Effector memory CD8-positive, alpha-beta T cell (primary cell): ENCODE measurements at regions not wholly inside any gene's neighbourhood (a gene's known extent, or its start where the extent isn't known, plus 50 kb on each side); places are given as distances from the start of the nearest gene placed in this dataset.

Experiments used
- ATAC-seq: fragments of 150-1000 bp; cut with Tn5 transposase; replicated peaks from 2 replicates; pipeline ENCODE4 v1.10.0; 2021; ENCODE audit warnings: mild to moderate bottlenecking, moderate library complexity
- DNase-seq, 3 experiments: peaks; one replicate each; pipeline ENCODE4 v3.0.0; 2021
- H3K27ac Mint-ChIP-seq, 2 donors: one replicate each; pipeline ENCODE4 v1.8.0; 2022; ENCODE audit warnings: mild to moderate bottlenecking in 2 of 2, mixed read lengths in 2 of 2, moderate library complexity in 2 of 2
- H3K27me3 Mint-ChIP-seq, 2 donors: one replicate each; pipeline ENCODE4 v1.8.0; 2022; ENCODE audit warnings: mixed read lengths in 2 of 2
- H3K36me3 Mint-ChIP-seq: one replicate; pipeline ENCODE4 v1.8.0; 2022; ENCODE audit warnings: mild to moderate bottlenecking, moderate library complexity, mixed read lengths; ENCODE audit not compliant: insufficient read depth
- H3K4me1 Mint-ChIP-seq, 2 donors: one replicate each; pipeline ENCODE4 v1.8.0; 2022; ENCODE audit warnings: low read depth in 2 of 2, mixed read lengths in 2 of 2
- H3K4me3 Mint-ChIP-seq, 2 donors: one replicate each; pipeline ENCODE4 v1.8.0; 2022; ENCODE audit warnings: mild to moderate bottlenecking in 2 of 2, mixed read lengths in 2 of 2, moderate library complexity in 2 of 2
- H3K9me3 Mint-ChIP-seq, 2 donors: one replicate each; pipeline ENCODE4 v1.8.0; 2022; ENCODE audit warnings: mixed read lengths in 2 of 2

GRCh38 chr4:30842689-30843088 lies 122.5 kb downstream of the PCDH7 start:
- no peak overlapping the region for H3K4me3 Mint-ChIP-seq
- H3K9me3 Mint-ChIP-seq, result peaks cover 5 to 7% of the 10 kb centered on the region in 2 donors
- H3K27me3 Mint-ChIP-seq, result no peaks in the 10 kb centered on the region
- no peak overlapping the region for H3K27ac Mint-ChIP-seq
- no peaks in the 10 kb centered on the region for H3K36me3 Mint-ChIP-seq
- no peak for ATAC-seq
- DNase-seq, result no peak
- H3K4me1 Mint-ChIP-seq, result no peaks in the 10 kb centered on the region

GRCh38 chr4:30844861-30845582 lies 124.9 kb downstream of the PCDH7 start:
- ATAC-seq, result no peak
- Mint-ChIP-seq H3K4me3 (no peak overlapping the region), H3K36me3 (no peaks in the 10 kb centered on the region), H3K4me1 (no peaks in the 10 kb centered on the region), H3K9me3 (peaks cover 6 to 8% of the 10 kb centered on the region in 2 donors), H3K27ac (no peak overlapping the region), H3K27me3 (no peaks in the 10 kb centered on the region)
- no peak for DNase-seq

- Mint-ChIP-seq H3K4me1 (no peaks in the 10 kb centered on the region), H3K4me3 (no peak overlapping the region), H3K9me3 (peaks cover 5 to 8% of the 10 kb centered on the region in 2 donors), H3K27me3 (no peaks in the 10 kb centered on the region), H3K36me3 (no peaks in the 10 kb centered on the region), H3K27ac (no peak overlapping the region)
- ATAC-seq (no peak), DNase-seq (no peak)
Measured at GRCh38 chr4:30847167-30847566, 127.0 kb downstream of the PCDH7 start.

GRCh38 chr4:30847958-30848357 lies 127.8 kb downstream of the PCDH7 start:
- ATAC-seq, result no peak
- H3K4me3 Mint-ChIP-seq, result no peak overlapping the region
- no peak overlapping the region for H3K27ac Mint-ChIP-seq

GRCh38 chr4:30854531-30854930 lies 134.4 kb downstream of the PCDH7 start:
- DNase-seq (no peak), ATAC-seq (no peak)
- Mint-ChIP-seq H3K27me3 (no peaks in the 10 kb centered on the region), H3K4me3 (no peak overlapping the region), H3K36me3 (no peaks in the 10 kb centered on the region), H3K9me3 (peaks cover 9 to 10% of the 10 kb centered on the region in 2 donors), H3K4me1 (no peaks in the 10 kb centered on the region), H3K27ac (no peak overlapping the region)

More at GRCh38 chr4:30847958-30848357, 127.8 kb downstream of the PCDH7 start:
- no peak for DNase-seq
- Mint-ChIP-seq H3K27me3 (no peaks in the 10 kb centered on the region), H3K9me3 (peaks cover 4 to 8% of the 10 kb centered on the region in 2 donors), H3K4me1 (no peaks in the 10 kb centered on the region), H3K36me3 (no peaks in the 10 kb centered on the region)

GRCh38 chr4:30855232-30855631 lies 135.1 kb downstream of the PCDH7 start:
- DNase-seq (no peak), ATAC-seq (no peak)
- Mint-ChIP-seq H3K36me3 (no peaks in the 10 kb centered on the region), H3K9me3 (peaks cover 6 to 7% of the 10 kb centered on the region in 2 donors), H3K27ac (no peak overlapping the region), H3K4me3 (no peak overlapping the region), H3K4me1 (no peaks in the 10 kb centered on the region), H3K27me3 (no peaks in the 10 kb centered on the region)

GRCh38 chr4:30856795-30857564 lies 136.8 kb downstream of the PCDH7 start:
- H3K4me3 Mint-ChIP-seq, result no peak overlapping the region
- DNase-seq (no peak), ATAC-seq (no peak)
- H3K27ac Mint-ChIP-seq, result no peak overlapping the region
- no peaks in the 10 kb centered on the region for H3K4me1 Mint-ChIP-seq
- peaks cover 6% of the 10 kb centered on the region in 2 donors for H3K9me3 Mint-ChIP-seq
- H3K27me3 Mint-ChIP-seq, result no peaks in the 10 kb centered on the region
- H3K36me3 Mint-ChIP-seq, result no peaks in the 10 kb centered on the region

GRCh38 chr4:30860978-30861377 lies 140.8 kb downstream of the PCDH7 start:
- DNase-seq (no peak), ATAC-seq (no peak)
- no peaks in the 10 kb centered on the region for H3K36me3 Mint-ChIP-seq
- H3K27ac Mint-ChIP-seq, result no peak overlapping the region
- peaks cover 4 to 6% of the 10 kb centered on the region in 2 donors for H3K9me3 Mint-ChIP-seq
- H3K27me3 Mint-ChIP-seq, result no peaks in the 10 kb centered on the region
- H3K4me3 Mint-ChIP-seq, result no peak overlapping the region
- no peaks in the 10 kb centered on the region for H3K4me1 Mint-ChIP-seq

GRCh38 chr4:30862196-30862595 lies 142.0 kb downstream of the PCDH7 start:
- H3K36me3 Mint-ChIP-seq, result no peaks in the 10 kb centered on the region
- DNase-seq (no peak), ATAC-seq (no peak)
- no peak overlapping the region for H3K27ac Mint-ChIP-seq
- H3K4me1 Mint-ChIP-seq, result no peaks in the 10 kb centered on the region
- H3K9me3 Mint-ChIP-seq, result peaks cover 4 to 6% of the 10 kb centered on the region in 2 donors
- H3K4me3 Mint-ChIP-seq, result no peak overlapping the region
- no peaks in the 10 kb centered on the region for H3K27me3 Mint-ChIP-seq

- Mint-ChIP-seq H3K36me3 (no peaks in the 10 kb centered on the region), H3K4me1 (no peaks in the 10 kb centered on the region), H3K27me3 (no peaks in the 10 kb centered on the region), H3K4me3 (no peak overlapping the region), H3K27ac (no peak overlapping the region), H3K9me3 (peaks cover 4 to 6% of the 10 kb centered on the region in 2 donors)
- ATAC-seq (no peak), DNase-seq (no peak)
Measured at GRCh38 chr4:30863021-30863420, 142.9 kb downstream of the PCDH7 start.

- H3K9me3 Mint-ChIP-seq, result peaks cover 0 to 1% of the 10 kb centered on the region in 2 donors
- H3K4me1 Mint-ChIP-seq, result no peaks in the 10 kb centered on the region
- no peaks in the 10 kb centered on the region for H3K36me3 Mint-ChIP-seq
- H3K27ac Mint-ChIP-seq, result no peak overlapping the region
- H3K4me3 Mint-ChIP-seq, result no peak overlapping the region
- ATAC-seq (no peak), DNase-seq (no peak)
- H3K27me3 Mint-ChIP-seq, result no peaks in the 10 kb centered on the region
Measured at GRCh38 chr4:30865691-30866090, 145.5 kb downstream of the PCDH7 start.

- H3K9me3 Mint-ChIP-seq, result peaks cover 0 to 4% of the 10 kb centered on the region in 2 donors
- ATAC-seq (no peak), DNase-seq (no peak)
- no peaks in the 10 kb centered on the region for H3K27me3 Mint-ChIP-seq
- no peak overlapping the region for H3K4me3 Mint-ChIP-seq
- H3K36me3 Mint-ChIP-seq, result no peaks in the 10 kb centered on the region
- H3K27ac Mint-ChIP-seq, result no peak overlapping the region
- no peaks in the 10 kb centered on the region for H3K4me1 Mint-ChIP-seq
Measured at GRCh38 chr4:30866346-30866745, 146.2 kb downstream of the PCDH7 start.

GRCh38 chr4:30866907-30867306 lies 146.7 kb downstream of the PCDH7 start:
- Mint-ChIP-seq H3K9me3 (peaks cover 0 to 4% of the 10 kb centered on the region in 2 donors), H3K27me3 (no peaks in the 10 kb centered on the region), H3K36me3 (no peaks in the 10 kb centered on the region), H3K4me1 (no peaks in the 10 kb centered on the region), H3K4me3 (no peak overlapping the region), H3K27ac (no peak overlapping the region)
- ATAC-seq, result no peak
- DNase-seq, result no peak

GRCh38 chr4:30867427-30867826 lies 147.3 kb downstream of the PCDH7 start:
- H3K4me3 Mint-ChIP-seq, result no peak overlapping the region
- peaks cover 0 to 4% of the 10 kb centered on the region in 2 donors for H3K9me3 Mint-ChIP-seq
- H3K36me3 Mint-ChIP-seq, result no peaks in the 10 kb centered on the region

More at GRCh38 chr4:30867427-30867826, 147.3 kb downstream of the PCDH7 start:
- DNase-seq (no peak), ATAC-seq (no peak)
- H3K27ac Mint-ChIP-seq, result no peak overlapping the region
- no peaks in the 10 kb centered on the region for H3K4me1 Mint-ChIP-seq
- no peaks in the 10 kb centered on the region for H3K27me3 Mint-ChIP-seq
